ENCODE measurements at regions not wholly inside any gene's neighbourhood (a gene's known extent, or its start where the extent isn't known, plus 50 kb on each side); places are given as distances from the start of the nearest gene placed in this dataset.

- H4K20me1 ChIP-seq (ENCODE audit: insufficient read depth, low read length), result no peaks in the 10 kb centered on the region
- no peak overlapping the region for H3K4me3 ChIP-seq (ENCODE audit: low read depth in 1 of 2, low read length in 2 of 2)
- H3K9me3 ChIP-seq (ENCODE audit: insufficient read depth, low read length, severe bottlenecking), result no peaks in the 10 kb centered on the region
- ATAC-seq (ENCODE audit: insufficient read depth, low read depth) (no peak), DNase-seq (no peak)
- no peaks in the 10 kb centered on the region for H3K4me1 ChIP-seq (ENCODE audit: insufficient read depth, low read length)
- no peak overlapping the region for H3K4me2 ChIP-seq (ENCODE audit: insufficient read depth, low read length)
- H3K9ac ChIP-seq (ENCODE audit: low read depth, low read length), result no peak overlapping the region
- TF ChIP-seq EZH2 (IDR thresholded peaks at IDR 0.05; ENCODE audit: borderline replicate concordance, low read depth, low read length, severe bottlenecking) (no peak), CTCF (IDR thresholded peaks at IDR 0.05; ENCODE audit: borderline replicate concordance, extremely low read depth, low read length, poor library complexity, severe bottlenecking) (no peak)
- H2AFZ ChIP-seq (ENCODE audit: low read depth, low read length), result no peak overlapping the region
- no peaks in the 10 kb centered on the region for H3K36me3 ChIP-seq (ENCODE audit: insufficient read depth, low read length)
- no peak overlapping the region for H3K27ac ChIP-seq (ENCODE audit: low read length)
- H3K27me3 ChIP-seq (ENCODE audit: insufficient read depth, low read length, poor library complexity), result no peaks in the 10 kb centered on the region
- no peaks in the 10 kb centered on the region for H3K79me2 ChIP-seq (ENCODE audit: insufficient read depth, low read length)
Measured at GRCh38 chr2:12240206-12240605, 476.5 kb upstream of the TRIB2 start.

DNA sequence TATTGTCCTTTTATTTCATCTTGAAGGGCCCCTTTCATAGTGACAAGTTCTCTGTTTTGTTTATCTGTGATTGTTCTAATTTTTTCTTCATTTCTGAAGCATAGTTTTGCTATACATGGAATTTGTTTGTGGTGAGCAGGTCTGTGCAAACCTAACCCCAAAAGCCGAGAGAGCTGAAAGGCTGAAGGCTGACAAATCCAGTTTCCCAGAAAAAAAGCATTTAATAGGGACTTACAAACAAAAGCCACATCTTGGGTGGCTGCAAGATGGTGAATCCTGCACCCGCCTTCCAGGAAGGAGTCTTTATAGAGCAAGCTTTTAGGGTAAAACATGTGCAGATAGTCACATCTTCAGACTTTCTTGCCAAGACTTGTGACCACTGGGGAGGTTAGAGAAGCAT lies 473.4 kb upstream of the TRIB2 start:
- H2AFZ ChIP-seq (ENCODE audit: low read depth, low read length), result no peak overlapping the region
- H3K4me1 ChIP-seq (ENCODE audit: insufficient read depth, low read length), result no peaks in the 10 kb centered on the region
- TF ChIP-seq EZH2 (IDR thresholded peaks at IDR 0.05; ENCODE audit: borderline replicate concordance, low read depth, low read length, severe bottlenecking) (no peak), CTCF (IDR thresholded peaks at IDR 0.05; ENCODE audit: borderline replicate concordance, extremely low read depth, low read length, poor library complexity, severe bottlenecking) (no peak)
- no peak overlapping the region for H3K27ac ChIP-seq (ENCODE audit: low read length)
- no peak for DNase-seq
- H4K20me1 ChIP-seq (ENCODE audit: insufficient read depth, low read length), result no peaks in the 10 kb centered on the region
- no peak overlapping the region for H3K4me2 ChIP-seq (ENCODE audit: insufficient read depth, low read length)
- no peak overlapping the region for H3K4me3 ChIP-seq (ENCODE audit: low read depth in 1 of 2, low read length in 2 of 2)
- no peak overlapping the region for H3K9ac ChIP-seq (ENCODE audit: low read depth, low read length)
- no peak for ATAC-seq (ENCODE audit: insufficient read depth, low read depth)
- H3K27me3 ChIP-seq (ENCODE audit: insufficient read depth, low read length, poor library complexity), result no peaks in the 10 kb centered on the region
- no peaks in the 10 kb centered on the region for H3K36me3 ChIP-seq (ENCODE audit: insufficient read depth, low read length)
- no peaks in the 10 kb centered on the region for H3K9me3 ChIP-seq (ENCODE audit: insufficient read depth, low read length, severe bottlenecking)
- H3K79me2 ChIP-seq (ENCODE audit: insufficient read depth, low read length), result no peaks in the 10 kb centered on the region

GRCh38 chr2:12244070-12244469 lies 472.7 kb upstream of the TRIB2 start:
- Histone ChIP-seq H3K27ac (ENCODE audit: low read length) (no peak overlapping the region), H4K20me1 (ENCODE audit: insufficient read depth, low read length) (no peaks in the 10 kb centered on the region), H3K4me2 (ENCODE audit: insufficient read depth, low read length) (no peak overlapping the region), H3K27me3 (ENCODE audit: insufficient read depth, low read length, poor library complexity) (no peaks in the 10 kb centered on the region), H3K4me1 (ENCODE audit: insufficient read depth, low read length) (no peaks in the 10 kb centered on the region), H3K9ac (ENCODE audit: low read depth, low read length) (no peak overlapping the region), H2AFZ (ENCODE audit: low read depth, low read length) (no peak overlapping the region), H3K79me2 (ENCODE audit: insufficient read depth, low read length) (no peaks in the 10 kb centered on the region), H3K9me3 (ENCODE audit: insufficient read depth, low read length, severe bottlenecking) (no peaks in the 10 kb centered on the region), H3K4me3 (ENCODE audit: low read depth in 1 of 2, low read length in 2 of 2) (no peak overlapping the region), H3K36me3 (ENCODE audit: insufficient read depth, low read length) (no peaks in the 10 kb centered on the region)
- no peak for TF ChIP-seq CTCF (IDR thresholded peaks at IDR 0.05; ENCODE audit: borderline replicate concordance, extremely low read depth, low read length, poor library complexity, severe bottlenecking)
- no peak for TF ChIP-seq EZH2 (IDR thresholded peaks at IDR 0.05; ENCODE audit: borderline replicate concordance, low read depth, low read length, severe bottlenecking)
- DNase-seq, result no peak
- ATAC-seq (ENCODE audit: insufficient read depth, low read depth), result no peak

DNA sequence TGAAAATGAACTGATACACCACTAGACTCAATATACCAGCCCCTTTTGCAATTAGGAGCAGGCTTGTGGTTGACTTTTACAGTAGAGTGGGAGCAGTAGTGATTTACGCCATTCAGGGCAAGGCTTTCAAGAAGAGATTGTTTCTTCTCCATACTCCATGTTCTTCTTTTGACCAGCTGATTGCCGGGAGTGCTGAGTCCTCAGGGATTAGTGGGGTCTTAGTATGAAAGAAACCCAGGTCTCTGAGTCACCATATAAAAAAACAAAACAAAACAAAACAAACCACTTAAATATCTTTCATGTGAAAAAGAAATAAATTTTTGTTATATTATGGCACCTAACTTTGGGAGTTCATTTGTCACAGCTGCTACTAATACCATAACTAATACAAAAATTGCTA lies 465.6 kb upstream of the TRIB2 start:
- H3K9ac ChIP-seq (ENCODE audit: low read depth, low read length), result no peak overlapping the region
- no peaks in the 10 kb centered on the region for H3K9me3 ChIP-seq (ENCODE audit: insufficient read depth, low read length, severe bottlenecking)
- H3K27ac ChIP-seq (ENCODE audit: low read length), result no peak overlapping the region
- no peaks in the 10 kb centered on the region for H3K27me3 ChIP-seq (ENCODE audit: insufficient read depth, low read length, poor library complexity)
- H2AFZ ChIP-seq (ENCODE audit: low read depth, low read length), result no peak overlapping the region
- no peak overlapping the region for H3K4me3 ChIP-seq (ENCODE audit: low read depth in 1 of 2, low read length in 2 of 2)
- H3K4me1 ChIP-seq (ENCODE audit: insufficient read depth, low read length), result no peaks in the 10 kb centered on the region
- no peaks in the 10 kb centered on the region for H3K36me3 ChIP-seq (ENCODE audit: insufficient read depth, low read length)
- no peaks in the 10 kb centered on the region for H4K20me1 ChIP-seq (ENCODE audit: insufficient read depth, low read length)
- H3K79me2 ChIP-seq (ENCODE audit: insufficient read depth, low read length), result no peaks in the 10 kb centered on the region
- H3K4me2 ChIP-seq (ENCODE audit: insufficient read depth, low read length), result no peak overlapping the region
- ATAC-seq (ENCODE audit: insufficient read depth, low read depth) (no peak), DNase-seq (no peak)
- no peak for TF ChIP-seq CTCF (IDR thresholded peaks at IDR 0.05; ENCODE audit: borderline replicate concordance, extremely low read depth, low read length, poor library complexity, severe bottlenecking)
- TF ChIP-seq EZH2 (IDR thresholded peaks at IDR 0.05; ENCODE audit: borderline replicate concordance, low read depth, low read length, severe bottlenecking), result no peak
